Loucy (cell line): ENCODE measurements at regions not wholly inside any gene's neighbourhood (a gene's known extent, or its start where the extent isn't known, plus 50 kb on each side); places are given as distances from the start of the nearest gene placed in this dataset.

ENCODE experiments used
- H2AFZ ChIP-seq: fragments of 200-600 bp; sonication (generic); 2 replicates; pipeline ENCODE4 v1.6.0; 2016; ENCODE audit warnings: antibody characterized with exemption, mild to moderate bottlenecking, low read length, moderate library complexity
- H3F3A ChIP-seq: fragments of 200-600 bp; 2 replicates; pipeline ENCODE4 v1.6.0; 2016; ENCODE audit warnings: antibody characterized with exemption, low read depth, mild to moderate bottlenecking
- H3K27me3 ChIP-seq: fragments of 200-600 bp; sonication (generic); 2 replicates; pipeline ENCODE4 v1.6.1; 2014; ENCODE audit warnings: low read length, mild to moderate bottlenecking; ENCODE audit not compliant: insufficient read depth, poor library complexity, severe bottlenecking
- H3K36me3 ChIP-seq: fragments of 200-600 bp; sonication (generic); 2 replicates; pipeline ENCODE4 v1.6.1; 2016; ENCODE audit warnings: low read length; ENCODE audit not compliant: insufficient read depth
- H3K4me1 ChIP-seq: fragments of 200-600 bp; sonication (generic); 2 replicates; pipeline ENCODE4 v1.5.1; 2014; ENCODE audit warnings: low read length, mild to moderate bottlenecking; ENCODE audit not compliant: insufficient read depth, poor library complexity, severe bottlenecking
- H3K4me2 ChIP-seq: fragments of 200-600 bp; sonication (generic); 2 replicates; pipeline ENCODE4 v1.6.0; 2014; ENCODE audit warnings: antibody characterized with exemption, low read length, low read depth, mild to moderate bottlenecking; ENCODE audit not compliant: poor library complexity, severe bottlenecking
- H3K4me3 ChIP-seq: fragments of 200-600 bp; sonication (generic); 2 replicates; pipeline ENCODE4 v1.5.1; 2014; ENCODE audit warnings: low read length, mild to moderate bottlenecking, mixed read lengths; ENCODE audit not compliant: poor library complexity, severe bottlenecking
- H3K79me2 ChIP-seq: fragments of 200-600 bp; sonication (generic); 2 replicates; pipeline ENCODE4 v1.6.1; 2014; ENCODE audit warnings: low read length; ENCODE audit not compliant: insufficient read depth
- H3K9ac ChIP-seq: fragments of 200-600 bp; sonication (generic); 2 replicates; pipeline ENCODE4 v1.6.0; 2014; ENCODE audit warnings: mild to moderate bottlenecking, low read depth, low read length, moderate library complexity; ENCODE audit not compliant: poor library complexity, severe bottlenecking
- H3K9me2 ChIP-seq: fragments of 200-600 bp; sonication (generic); replicated peaks from 2 replicates; pipeline ENCODE4 v1.6.1; 2016; ENCODE audit warnings: low read depth, low read length, mixed read lengths
- H3K9me3 ChIP-seq: fragments of 200-600 bp; sonication (generic); 2 replicates; pipeline ENCODE4 v1.6.1; 2014; ENCODE audit warnings: mild to moderate bottlenecking, antibody characterized with exemption, low read length, low read depth; ENCODE audit not compliant: insufficient read depth
- H4K20me1 ChIP-seq: fragments of 200-600 bp; sonication (generic); 2 replicates; pipeline ENCODE4 v1.6.0; 2014; ENCODE audit warnings: antibody characterized with exemption, low read length, mild to moderate bottlenecking; ENCODE audit not compliant: insufficient read depth, poor library complexity, severe bottlenecking
- EZH2phosphoT487 ChIP-seq: fragments of 200-600 bp; IDR thresholded peaks from 2 replicates; pipeline ENCODE4 v1.6.1; 2018; ENCODE audit warnings: antibody characterized with exemption, mild to moderate bottlenecking, moderate library complexity, borderline replicate concordance
- TF ChIP-seq, protein P1 (sequence below): fragments of 200-600 bp; sonication (generic); conservative IDR thresholded peaks from 2 replicates; pipeline ENCODE4 v1.5.1; 2014; ENCODE audit warnings: mild to moderate bottlenecking, antibody characterized with exemption, low read length

DNA sequence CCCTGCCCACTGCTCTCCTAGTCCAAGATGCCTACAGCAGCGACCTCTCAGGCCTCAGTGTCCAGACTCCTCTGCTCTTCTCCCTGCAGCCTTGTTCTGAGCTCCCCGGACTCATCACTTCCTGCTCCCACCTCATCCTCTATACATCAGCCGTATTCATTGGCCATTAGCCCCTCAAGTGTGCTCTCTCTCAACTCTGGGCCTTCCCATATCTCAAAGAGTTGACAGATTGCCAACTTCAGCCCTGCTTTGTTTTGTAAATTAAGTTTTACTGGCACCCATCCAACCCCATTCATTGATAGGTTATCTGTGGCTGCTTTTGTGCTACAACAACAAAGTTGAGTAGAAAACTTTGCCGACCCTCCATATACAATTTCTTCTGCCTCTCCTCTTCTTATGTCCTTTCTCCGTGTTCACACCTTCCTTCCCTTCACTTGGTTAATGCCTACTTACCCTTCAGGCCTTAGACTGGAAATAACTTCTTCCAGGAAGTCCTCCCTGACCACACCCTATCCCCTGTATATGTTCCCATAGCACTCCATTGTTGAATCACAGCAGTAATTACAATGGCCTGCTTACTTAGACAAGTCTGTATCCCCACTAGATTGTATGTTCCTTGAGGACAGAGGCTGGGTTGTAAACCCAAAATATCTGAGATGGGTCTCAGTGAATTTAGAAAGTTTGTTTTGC is 63.4 kb upstream of the TANC2 start:
- TF ChIP-seq, protein P1, sequence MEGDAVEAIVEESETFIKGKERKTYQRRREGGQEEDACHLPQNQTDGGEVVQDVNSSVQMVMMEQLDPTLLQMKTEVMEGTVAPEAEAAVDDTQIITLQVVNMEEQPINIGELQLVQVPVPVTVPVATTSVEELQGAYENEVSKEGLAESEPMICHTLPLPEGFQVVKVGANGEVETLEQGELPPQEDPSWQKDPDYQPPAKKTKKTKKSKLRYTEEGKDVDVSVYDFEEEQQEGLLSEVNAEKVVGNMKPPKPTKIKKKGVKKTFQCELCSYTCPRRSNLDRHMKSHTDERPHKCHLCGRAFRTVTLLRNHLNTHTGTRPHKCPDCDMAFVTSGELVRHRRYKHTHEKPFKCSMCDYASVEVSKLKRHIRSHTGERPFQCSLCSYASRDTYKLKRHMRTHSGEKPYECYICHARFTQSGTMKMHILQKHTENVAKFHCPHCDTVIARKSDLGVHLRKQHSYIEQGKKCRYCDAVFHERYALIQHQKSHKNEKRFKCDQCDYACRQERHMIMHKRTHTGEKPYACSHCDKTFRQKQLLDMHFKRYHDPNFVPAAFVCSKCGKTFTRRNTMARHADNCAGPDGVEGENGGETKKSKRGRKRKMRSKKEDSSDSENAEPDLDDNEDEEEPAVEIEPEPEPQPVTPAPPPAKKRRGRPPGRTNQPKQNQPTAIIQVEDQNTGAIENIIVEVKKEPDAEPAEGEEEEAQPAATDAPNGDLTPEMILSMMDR: no peak
- no peak for TF ChIP-seq EZH2phosphoT487
- no peaks in the 10 kb centered on the region for H4K20me1 ChIP-seq

DNA sequence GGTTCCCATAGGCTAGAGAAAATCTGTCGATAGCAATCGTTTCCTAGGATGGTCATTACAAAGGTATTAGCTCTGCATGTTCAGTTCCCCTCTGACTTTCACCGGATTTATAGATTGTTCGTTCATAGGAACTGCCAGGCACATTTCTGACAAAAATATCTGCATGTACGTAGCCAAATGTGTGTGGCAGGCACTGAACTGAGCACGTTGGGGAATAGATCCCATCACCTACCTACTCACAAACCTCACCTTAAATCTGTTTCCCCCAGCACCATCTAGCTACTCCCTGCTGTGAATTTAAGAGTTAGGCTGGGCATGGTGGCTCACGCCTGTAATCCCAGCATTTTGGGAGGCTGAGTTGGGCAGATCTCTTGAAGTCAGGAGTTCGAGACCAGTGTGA is 64.5 kb upstream of the TANC2 start:
- Histone ChIP-seq H3K36me3 (no peaks in the 10 kb centered on the region), H3K9me3 (no peaks in the 10 kb centered on the region), H3F3A (no peaks in the 10 kb centered on the region), H2AFZ (no peak overlapping the region), H3K9me2 (no peaks in the 10 kb centered on the region), H3K4me3 (no peak overlapping the region), H3K9ac (no peak overlapping the region), H3K27me3 (no peaks in the 10 kb centered on the region), H3K4me1 (no peaks in the 10 kb centered on the region), H3K4me2 (no peak overlapping the region), H4K20me1 (no peaks in the 10 kb centered on the region), H3K79me2 (no peaks in the 10 kb centered on the region)
- no peak for TF ChIP-seq EZH2phosphoT487
- TF ChIP-seq, protein P1: no peak

More for the DNA sequence above, 63.4 kb upstream of the TANC2 start:
- Histone ChIP-seq H3K4me3 (no peak overlapping the region), H3K9me2 (no peaks in the 10 kb centered on the region), H3K4me2 (no peak overlapping the region), H3K79me2 (no peaks in the 10 kb centered on the region), H3K27me3 (no peaks in the 10 kb centered on the region), H3K9me3 (no peaks in the 10 kb centered on the region), H3F3A (no peaks in the 10 kb centered on the region), H3K4me1 (no peaks in the 10 kb centered on the region), H3K36me3 (no peaks in the 10 kb centered on the region), H2AFZ (no peak overlapping the region; the same call in 1 of the 2 replicates), H3K9ac (no peak overlapping the region)

DNA sequence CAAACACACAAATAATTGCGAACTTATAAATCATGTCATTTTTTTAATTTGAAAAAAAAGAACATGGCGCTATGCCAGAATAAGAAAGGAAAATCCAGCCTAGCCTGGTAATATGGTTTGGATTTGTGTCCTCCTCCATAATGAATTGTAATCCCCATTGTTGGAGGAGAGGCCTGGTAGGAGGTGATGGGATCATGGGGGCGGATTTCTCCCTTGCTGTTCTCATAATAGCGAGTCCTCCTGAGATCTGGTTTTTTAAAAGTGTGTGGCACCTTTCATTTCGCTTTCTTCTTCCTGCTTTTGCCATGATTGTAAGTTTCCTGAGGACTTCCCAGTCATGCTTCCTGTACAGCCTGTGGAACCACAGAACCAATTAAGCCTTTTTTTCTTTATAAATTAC is 65.9 kb upstream of the TANC2 start:
- no peaks in the 10 kb centered on the region for H3K27me3 ChIP-seq
- TF ChIP-seq, protein P1: no peak
- TF ChIP-seq EZH2phosphoT487: no peak
- no peak overlapping the region for H3K4me2 ChIP-seq
- H3K79me2 ChIP-seq: no peaks in the 10 kb centered on the region
- no peak overlapping the region for H3K9ac ChIP-seq
- no peaks in the 10 kb centered on the region for H4K20me1 ChIP-seq
- H3K9me3 ChIP-seq: no peaks in the 10 kb centered on the region
- H3F3A ChIP-seq: no peaks in the 10 kb centered on the region
- H3K9me2 ChIP-seq: no peaks in the 10 kb centered on the region
- no peaks in the 10 kb centered on the region for H3K36me3 ChIP-seq
- no peaks in the 10 kb centered on the region for H3K4me1 ChIP-seq
- no peak overlapping the region for H3K4me3 ChIP-seq
- H2AFZ ChIP-seq: no peak overlapping the region
